ENCODE measurements at regions not wholly inside any gene's neighbourhood (a gene's known extent, or its start where the extent isn't known, plus 50 kb on each side); places are given as distances from the start of the nearest gene placed in this dataset.

DNA sequence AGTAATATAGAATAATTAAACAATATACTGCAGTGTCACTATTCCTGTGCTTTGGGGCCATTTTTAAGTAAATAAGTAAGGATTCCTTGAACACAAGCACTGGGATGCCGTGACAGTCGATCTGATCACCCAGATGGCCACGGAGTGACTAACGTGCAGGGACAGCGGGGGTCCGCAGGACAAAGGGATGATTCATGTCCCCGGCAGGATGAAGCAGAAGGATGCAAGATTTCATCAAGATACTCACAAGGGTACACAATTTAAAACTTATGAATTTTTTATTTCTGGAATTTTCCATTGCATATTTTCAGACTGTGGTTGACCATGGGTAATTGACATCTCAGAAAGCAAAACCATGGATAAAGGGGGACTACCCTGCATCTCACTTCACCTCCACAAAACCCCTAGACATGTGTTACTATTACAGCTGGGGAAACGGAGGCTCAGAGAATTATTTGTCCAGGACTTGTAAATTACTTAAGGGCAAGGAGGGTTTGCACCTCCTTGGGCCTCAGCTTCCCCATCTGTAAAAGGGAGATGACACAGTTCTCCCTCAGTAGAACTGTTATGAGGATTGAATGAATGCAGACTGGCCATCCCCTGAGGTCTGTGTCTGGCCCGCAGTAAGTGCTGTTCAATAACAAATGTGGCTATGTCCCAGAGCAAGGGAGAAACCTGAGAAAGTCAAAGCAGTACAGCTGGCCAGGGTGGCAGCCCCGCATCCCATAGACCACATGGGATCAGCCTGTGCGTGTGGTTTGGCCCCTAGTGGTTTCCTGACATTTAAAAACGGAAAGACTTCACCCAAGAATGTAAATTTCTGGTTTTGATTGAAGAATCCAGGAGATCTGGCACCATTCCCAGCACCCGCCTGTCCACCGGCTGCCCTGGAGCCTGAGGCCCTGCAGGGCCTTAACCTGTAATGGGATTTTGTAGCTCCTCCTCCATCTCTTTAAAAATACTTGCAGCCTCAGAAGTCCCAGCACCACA, 235.5 kb downstream of the BMP7 start:
- TF ChIP-seq, protein P1, sequence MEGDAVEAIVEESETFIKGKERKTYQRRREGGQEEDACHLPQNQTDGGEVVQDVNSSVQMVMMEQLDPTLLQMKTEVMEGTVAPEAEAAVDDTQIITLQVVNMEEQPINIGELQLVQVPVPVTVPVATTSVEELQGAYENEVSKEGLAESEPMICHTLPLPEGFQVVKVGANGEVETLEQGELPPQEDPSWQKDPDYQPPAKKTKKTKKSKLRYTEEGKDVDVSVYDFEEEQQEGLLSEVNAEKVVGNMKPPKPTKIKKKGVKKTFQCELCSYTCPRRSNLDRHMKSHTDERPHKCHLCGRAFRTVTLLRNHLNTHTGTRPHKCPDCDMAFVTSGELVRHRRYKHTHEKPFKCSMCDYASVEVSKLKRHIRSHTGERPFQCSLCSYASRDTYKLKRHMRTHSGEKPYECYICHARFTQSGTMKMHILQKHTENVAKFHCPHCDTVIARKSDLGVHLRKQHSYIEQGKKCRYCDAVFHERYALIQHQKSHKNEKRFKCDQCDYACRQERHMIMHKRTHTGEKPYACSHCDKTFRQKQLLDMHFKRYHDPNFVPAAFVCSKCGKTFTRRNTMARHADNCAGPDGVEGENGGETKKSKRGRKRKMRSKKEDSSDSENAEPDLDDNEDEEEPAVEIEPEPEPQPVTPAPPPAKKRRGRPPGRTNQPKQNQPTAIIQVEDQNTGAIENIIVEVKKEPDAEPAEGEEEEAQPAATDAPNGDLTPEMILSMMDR (IDR thresholded peaks at IDR 0.05), result no peak
- no peak for TF ChIP-seq POLR2A (IDR thresholded peaks at IDR 0.05)
